H9 (cell line): ENCODE measurements at regions not wholly inside any gene's neighbourhood (a gene's known extent, or its start where the extent isn't known, plus 50 kb on each side); places are given as distances from the start of the nearest gene placed in this dataset.

ENCODE experiments used
- DNase-seq: peaks from one replicate; pipeline ENCODE4 v3.0.0-alpha.2; 2017
- H2AFZ ChIP-seq: one replicate; pipeline ENCODE4 v1.6.1; 2013; ENCODE audit warnings: mild to moderate bottlenecking, low read length, control low read depth, moderate library complexity
- H2AK5ac ChIP-seq: 2 replicates; pipeline ENCODE4 v1.6.1; 2013; ENCODE audit warnings: low read length, control low read depth, mixed read lengths; ENCODE audit not compliant: insufficient read length
- H2BK120ac ChIP-seq: one replicate; pipeline ENCODE4 v1.6.1; 2013; ENCODE audit warnings: low read depth, mild to moderate bottlenecking, low read length, control low read depth, inconsistent platforms; ENCODE audit not compliant: poor library complexity, severe bottlenecking
- H2BK12ac ChIP-seq: 2 replicates; pipeline ENCODE4 v1.6.1; 2013; ENCODE audit warnings: low read length, control low read depth, mixed read lengths, low read depth; ENCODE audit not compliant: insufficient read length
- H2BK15ac ChIP-seq: 2 replicates; pipeline ENCODE4 v1.6.1; 2013; ENCODE audit warnings: low read depth, low read length, control low read depth
- H2BK20ac ChIP-seq: one replicate; pipeline ENCODE4 v1.6.1; 2013; ENCODE audit warnings: low read depth, mild to moderate bottlenecking, low read length, control low read depth, inconsistent platforms; ENCODE audit not compliant: poor library complexity, severe bottlenecking
- H2BK5ac ChIP-seq: 2 replicates; pipeline ENCODE4 v1.6.1; 2013; ENCODE audit warnings: low read length, control low read depth, mixed read lengths; ENCODE audit not compliant: insufficient read length
- H3K14ac ChIP-seq: 2 replicates; pipeline ENCODE4 v1.6.1; 2013; ENCODE audit warnings: low read length, control low read depth; ENCODE audit not compliant: insufficient read depth
- H3K18ac ChIP-seq: 2 replicates; pipeline ENCODE4 v1.6.1; 2013; ENCODE audit warnings: low read depth, mild to moderate bottlenecking, mixed read lengths, low read length, control low read depth; ENCODE audit not compliant: insufficient read length
- H3K23ac ChIP-seq: 2 replicates; pipeline ENCODE4 v1.6.1; 2013; ENCODE audit warnings: low read length, control low read depth, mixed read lengths, low read depth; ENCODE audit not compliant: insufficient read length
- H3K23me2 ChIP-seq: 2 replicates; pipeline ENCODE4 v1.6.1; 2013; ENCODE audit warnings: low read depth, mild to moderate bottlenecking, mixed read lengths, low read length, control low read depth; ENCODE audit not compliant: insufficient read length, poor library complexity, severe bottlenecking
- H3K27ac ChIP-seq: 2 replicates; pipeline ENCODE4 v1.5.1; 2013; ENCODE audit warnings: low read length, control low read depth, mixed read lengths, low read depth; ENCODE audit not compliant: insufficient read length
- H3K27me3 ChIP-seq: 2 replicates; pipeline ENCODE4 v1.6.1; 2013; ENCODE audit warnings: low read length, control low read depth, inconsistent platforms; ENCODE audit not compliant: insufficient read depth
- H3K4ac ChIP-seq: 2 replicates; pipeline ENCODE4 v1.6.1; 2013; ENCODE audit warnings: low read depth, mild to moderate bottlenecking, control low read depth, inconsistent platforms, low read length, moderate library complexity
- H3K4me1 ChIP-seq: 2 replicates; pipeline ENCODE4 v1.6.1; 2013; ENCODE audit warnings: low read length, control low read depth, inconsistent platforms; ENCODE audit not compliant: insufficient read depth
- H3K4me2 ChIP-seq: 2 replicates; pipeline ENCODE4 v1.6.1; 2013; ENCODE audit warnings: low read length, control low read depth, mixed read lengths; ENCODE audit not compliant: insufficient read length, insufficient read depth
- H3K56ac ChIP-seq: 2 replicates; pipeline ENCODE4 v1.6.1; 2013; ENCODE audit warnings: low read depth, mild to moderate bottlenecking, mixed read lengths, low read length, control low read depth; ENCODE audit not compliant: insufficient read length
- H3K79me1 ChIP-seq: 2 replicates; pipeline ENCODE4 v1.6.1; 2013; ENCODE audit warnings: low read depth, mild to moderate bottlenecking, moderate library complexity, low read length, control low read depth, inconsistent platforms; ENCODE audit not compliant: insufficient read depth, poor library complexity, severe bottlenecking
- H3K79me2 ChIP-seq: 2 replicates; pipeline ENCODE4 v1.6.1; 2013; ENCODE audit warnings: low read length, control low read depth, inconsistent platforms; ENCODE audit not compliant: insufficient read depth
- H3K9ac ChIP-seq: 2 replicates; pipeline ENCODE4 v1.6.1; 2013; ENCODE audit warnings: low read length, control low read depth, mixed read lengths; ENCODE audit not compliant: insufficient read length; ENCODE audit errors: extremely low read depth
- H3K9me3 ChIP-seq: one replicate; pipeline ENCODE4 v1.6.1; 2013; ENCODE audit warnings: low read depth, low read length, inconsistent platforms; ENCODE audit not compliant: control insufficient read depth
- H3T11ph ChIP-seq: one replicate; pipeline ENCODE4 v1.6.1; 2013; ENCODE audit warnings: mild to moderate bottlenecking, low read length, control low read depth, inconsistent platforms
- H4K20me1 ChIP-seq: one replicate; pipeline ENCODE4 v1.6.1; 2013; ENCODE audit not compliant: control insufficient read depth, insufficient read length, insufficient read depth
- H4K5ac ChIP-seq: 2 replicates; pipeline ENCODE4 v1.6.1; 2013; ENCODE audit warnings: low read depth, mild to moderate bottlenecking, mixed read lengths, low read length, control low read depth; ENCODE audit not compliant: insufficient read length
- H4K8ac ChIP-seq: replicated peaks from 2 replicates; pipeline ENCODE4 v1.6.1; 2013; ENCODE audit warnings: low read length, control low read depth, mixed read lengths, low read depth; ENCODE audit not compliant: insufficient read length
- H4K91ac ChIP-seq: 2 replicates; pipeline ENCODE4 v1.6.1; 2013; ENCODE audit warnings: low read depth, mild to moderate bottlenecking, moderate library complexity, mixed read lengths, low read length, control low read depth; ENCODE audit not compliant: insufficient read length
- H3K27ac Mint-ChIP-seq, 3 experiments: 2 replicates in 2 of 3; 3 replicates in 1 of 3; pipeline ENCODE4 v1.8.0; 2020 to 2021; ENCODE audit warnings: mixed read lengths in 3 of 3, mild to moderate bottlenecking in 1 of 3, moderate library complexity in 1 of 3
- H3K27me3 Mint-ChIP-seq: 2 replicates; pipeline ENCODE4 v1.8.0; 2021; ENCODE audit warnings: low read depth, mild to moderate bottlenecking, moderate library complexity, mixed read lengths
- H3K36me3 Mint-ChIP-seq, 3 experiments: 2 replicates in 2 of 3; 3 replicates in 1 of 3; pipeline ENCODE4 v1.8.0; 2020 to 2021; ENCODE audit warnings: low read depth in 3 of 3, mixed read lengths in 3 of 3; ENCODE audit not compliant: insufficient read depth in 1 of 3
- H3K4me1 Mint-ChIP-seq, 2 experiments: 2 replicates each; pipeline ENCODE4 v1.8.0; 2020; ENCODE audit warnings: mixed read lengths in 2 of 2
- H3K4me3 Mint-ChIP-seq, 2 experiments: 2 replicates in 1 of 2; 3 replicates in 1 of 2; pipeline ENCODE4 v1.8.0; 2020 to 2021; ENCODE audit warnings: mild to moderate bottlenecking in 2 of 2, mixed read lengths in 2 of 2, moderate library complexity in 1 of 2
- H3K9me3 Mint-ChIP-seq, 2 experiments: 2 replicates in 1 of 2; 3 replicates in 1 of 2; pipeline ENCODE4 v1.8.0; 2020; ENCODE audit warnings: mild to moderate bottlenecking in 2 of 2, mixed read lengths in 2 of 2, moderate library complexity in 1 of 2
- WGBS: extraction: QIAGEN DNeasy Blood & Tissue Kit; methylation state at CpG from one replicate; pipeline ENCODE4 v1.1.7; 2013; ENCODE audit warnings: missing lambda C conversion rate, low lambda C conversion rate, mixed read lengths; ENCODE audit not compliant: insufficient read length; ENCODE audit errors: extremely low coverage; 5-methylcytosine and 5-hydroxymethylcytosine counted together
- TF ChIP-seq, protein P1 (sequence below): fragments of 200-600 bp; sonication (generic); conservative IDR thresholded peaks from 3 replicates; pipeline ENCODE4 v1.8.0; 2021; ENCODE audit warnings: antibody characterized with exemption, mild to moderate bottlenecking

- Histone ChIP-seq H3K23ac (no peak overlapping the region), H3K9ac (no peak overlapping the region), H2BK15ac (no peak overlapping the region), H3K27me3 (no peaks in the 10 kb centered on the region), H2BK20ac (no peak overlapping the region), H4K91ac (no peak overlapping the region), H2BK120ac (no peak overlapping the region), H3K79me2 (peaks cover 2% of the 10 kb centered on the region; the same call in 1 of the 2 replicates), H4K20me1 (no peaks in the 10 kb centered on the region), H3K27ac (no peak overlapping the region), H3K4me2 (no peak overlapping the region), H3K18ac (no peak overlapping the region), H3K79me1 (no peaks in the 10 kb centered on the region), H4K5ac (no peak overlapping the region), H3K14ac (no peak overlapping the region), H2AFZ (no peak overlapping the region), H2BK5ac (no peak overlapping the region), H3K4ac (no peak overlapping the region), H3T11ph (no peak overlapping the region), H4K8ac (no peak overlapping the region), H3K23me2 (no peaks in the 10 kb centered on the region), H2BK12ac (no peak overlapping the region), H2AK5ac (no peak overlapping the region), H3K9me3 (no peaks in the 10 kb centered on the region), H3K56ac (no peak overlapping the region), H3K4me1 (no peaks in the 10 kb centered on the region)
- Mint-ChIP-seq H3K4me3 (no peak overlapping the region), H3K9me3 (peaks cover 6 to 7% of the 10 kb centered on the region in 2 experiments; a peak in 3 of 5 replicates), H3K4me1 (peaks cover 7 to 11% of the 10 kb centered on the region in 2 experiments), H3K27me3 (peaks cover 1% of the 10 kb centered on the region; the same call in 1 of the 2 replicates), H3K36me3 (peaks cover 7 to 8% (median 7%) of the 10 kb centered on the region in 3 experiments), H3K27ac (no peak overlapping the region; a peak in 1 of 7 replicates)
- WGBS = no CpG with 5 or more reads among the region's 2 CpGs
- TF ChIP-seq, protein P1, sequence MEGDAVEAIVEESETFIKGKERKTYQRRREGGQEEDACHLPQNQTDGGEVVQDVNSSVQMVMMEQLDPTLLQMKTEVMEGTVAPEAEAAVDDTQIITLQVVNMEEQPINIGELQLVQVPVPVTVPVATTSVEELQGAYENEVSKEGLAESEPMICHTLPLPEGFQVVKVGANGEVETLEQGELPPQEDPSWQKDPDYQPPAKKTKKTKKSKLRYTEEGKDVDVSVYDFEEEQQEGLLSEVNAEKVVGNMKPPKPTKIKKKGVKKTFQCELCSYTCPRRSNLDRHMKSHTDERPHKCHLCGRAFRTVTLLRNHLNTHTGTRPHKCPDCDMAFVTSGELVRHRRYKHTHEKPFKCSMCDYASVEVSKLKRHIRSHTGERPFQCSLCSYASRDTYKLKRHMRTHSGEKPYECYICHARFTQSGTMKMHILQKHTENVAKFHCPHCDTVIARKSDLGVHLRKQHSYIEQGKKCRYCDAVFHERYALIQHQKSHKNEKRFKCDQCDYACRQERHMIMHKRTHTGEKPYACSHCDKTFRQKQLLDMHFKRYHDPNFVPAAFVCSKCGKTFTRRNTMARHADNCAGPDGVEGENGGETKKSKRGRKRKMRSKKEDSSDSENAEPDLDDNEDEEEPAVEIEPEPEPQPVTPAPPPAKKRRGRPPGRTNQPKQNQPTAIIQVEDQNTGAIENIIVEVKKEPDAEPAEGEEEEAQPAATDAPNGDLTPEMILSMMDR = no peak
- no peak for DNase-seq
Observed at GRCh38 chr22:48605125-48605524, 1222.5 kb downstream of the BRD1 start.
